GM10266 (cell line): ENCODE measurements at regions not wholly inside any gene's neighbourhood (a gene's known extent, or its start where the extent isn't known, plus 50 kb on each side); places are given as distances from the start of the nearest gene placed in this dataset.

ENCODE experiments used
- DNase-seq: peaks from one replicate; pipeline ENCODE4 v3.0.0; 2012; ENCODE audit errors: extremely low spot score
- CTCF ChIP-seq: IDR thresholded peaks from 2 replicates; pipeline ENCODE4 v1.5.1; 2012; ENCODE audit warnings: mild to moderate bottlenecking, low read depth; ENCODE audit not compliant: control insufficient read depth, insufficient read depth; ENCODE audit errors: missing control alignments

DNA sequence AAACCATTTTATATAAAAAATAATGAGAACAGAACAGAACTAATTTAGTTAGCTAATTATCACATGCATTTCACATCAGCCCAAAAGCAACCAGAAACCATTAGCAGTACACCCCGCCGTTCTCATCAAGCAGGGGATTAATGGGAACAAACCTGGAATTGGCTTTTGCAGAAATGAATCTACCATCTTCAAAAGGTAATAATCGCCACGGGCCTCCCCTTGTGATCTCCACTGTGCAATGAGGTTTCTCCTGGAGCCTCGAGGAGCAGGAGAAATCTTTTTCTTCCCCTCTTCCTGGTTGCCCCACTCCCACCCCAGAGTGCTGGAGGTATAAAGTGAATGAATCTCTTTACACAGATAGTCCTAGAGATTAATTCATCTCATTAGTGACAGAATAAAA is 1003.5 kb downstream of the AGBL1 start:
- no peak for DNase-seq
- no peak for TF ChIP-seq CTCF

DNA sequence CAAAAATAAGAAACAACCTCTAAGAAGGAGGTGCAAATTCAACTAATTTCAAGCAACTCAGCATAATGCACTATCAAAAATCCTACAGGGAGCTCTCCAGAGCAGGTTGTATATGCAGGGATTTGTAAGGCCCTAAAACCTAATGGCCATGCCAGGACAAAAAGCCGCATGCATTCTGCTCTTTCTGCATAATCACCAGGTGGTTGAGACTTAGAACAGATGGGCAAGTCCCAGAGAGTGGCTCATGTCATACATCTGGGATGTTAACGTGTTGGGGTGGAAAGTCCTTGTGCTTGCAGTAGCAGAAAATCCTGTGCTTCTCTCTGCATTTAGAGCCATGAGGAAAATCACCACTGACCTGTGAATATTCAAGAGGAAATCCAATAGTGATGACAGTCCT is 1002.9 kb downstream of the AGBL1 start:
- no peak for DNase-seq
- TF ChIP-seq CTCF, result no peak

DNA sequence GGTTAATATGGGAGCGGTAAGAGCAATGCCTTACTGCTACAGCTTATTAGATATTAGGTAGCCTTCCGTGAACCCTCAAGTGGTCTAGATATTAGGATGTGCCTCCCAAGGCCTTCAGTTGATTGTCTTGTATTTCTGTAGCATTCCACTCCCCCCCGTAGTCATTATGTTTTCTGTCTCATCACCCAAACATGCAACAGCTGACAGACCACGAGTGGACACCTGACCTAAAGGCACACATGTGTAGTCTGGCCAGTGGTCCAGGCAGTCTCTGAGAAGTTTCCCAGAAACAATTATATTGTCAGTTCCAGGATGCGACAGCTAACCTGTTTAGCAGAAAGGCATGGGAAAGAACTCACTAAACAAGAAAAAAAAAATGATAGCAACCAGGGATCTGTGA is 1000.9 kb downstream of the AGBL1 start:
- DNase-seq, result no peak
- no peak for TF ChIP-seq CTCF
